Neural progenitor cell (in vitro differentiated cells): ENCODE measurements at regions not wholly inside any gene's neighbourhood (a gene's known extent, or its start where the extent isn't known, plus 50 kb on each side); places are given as distances from the start of the nearest gene placed in this dataset.
"Not testable (repeated sequence)": the region's sequence is repeated elsewhere in the genome, so short reads cannot be mapped to it uniquely, and the experiment has no call there.

Experiments used
- DNase-seq: peaks from one replicate; pipeline ENCODE4 v3.0.0-alpha.2; 2016; ENCODE audit warnings: low spot score
- H2AFZ ChIP-seq: fragments of 200-600 bp; sonication (generic); replicated peaks from 2 replicates; pipeline ENCODE4 v1.6.1; 2016; ENCODE audit warnings: antibody characterized with exemption
- H3F3A ChIP-seq: fragments of 200-600 bp; sonication (generic); 2 replicates; pipeline ENCODE4 v1.6.1; 2016; ENCODE audit warnings: antibody characterized with exemption, low read depth
- H3K27ac ChIP-seq: fragments of 200-600 bp; sonication (generic); 2 replicates; pipeline ENCODE4 v1.5.1; 2016; ENCODE audit warnings: mild to moderate bottlenecking
- H3K27me3 ChIP-seq: fragments of 200-600 bp; sonication (generic); 2 replicates; pipeline ENCODE4 v1.6.1; 2016; ENCODE audit warnings: mild to moderate bottlenecking, moderate library complexity
- H3K36me3 ChIP-seq: fragments of 200-600 bp; sonication (generic); 2 replicates; pipeline ENCODE4 v1.5.1; 2016
- H3K4me1 ChIP-seq: fragments of 200-600 bp; sonication (generic); 2 replicates; pipeline ENCODE4 v1.6.1; 2016; ENCODE audit warnings: mixed run types
- H3K4me2 ChIP-seq: fragments of 200-600 bp; sonication (generic); 2 replicates; pipeline ENCODE4 v1.6.1; 2016
- H3K4me3 ChIP-seq: fragments of 200-600 bp; sonication (generic); 2 replicates; pipeline ENCODE4 v1.5.1; 2016
- H3K79me2 ChIP-seq: fragments of 200-600 bp; sonication (generic); 2 replicates; pipeline ENCODE4 v1.6.1; 2016; ENCODE audit warnings: low read depth
- H3K9ac ChIP-seq: fragments of 200-600 bp; sonication (generic); 2 replicates; pipeline ENCODE4 v1.6.1; 2016
- H3K9me3 ChIP-seq: fragments of 200-600 bp; sonication (generic); 2 replicates; pipeline ENCODE4 v1.5.1; 2016; ENCODE audit warnings: low read depth
- H4K20me1 ChIP-seq: fragments of 200-600 bp; sonication (generic); 2 replicates; pipeline ENCODE4 v1.6.1; 2016; ENCODE audit warnings: low read depth
- H3K27ac Mint-ChIP-seq: 3 replicates; pipeline ENCODE4 v1.8.0; 2021; ENCODE audit warnings: mixed read lengths
- H3K27me3 Mint-ChIP-seq: 2 replicates; pipeline ENCODE4 v1.8.0; 2022; ENCODE audit warnings: low read depth, mild to moderate bottlenecking, inconsistent platforms, moderate library complexity, mixed read lengths; ENCODE audit not compliant: insufficient read depth
- H3K36me3 Mint-ChIP-seq: 3 replicates; pipeline ENCODE4 v1.8.0; 2021; ENCODE audit warnings: mixed read lengths
- H3K4me1 Mint-ChIP-seq: 3 replicates; pipeline ENCODE4 v1.8.0; 2021; ENCODE audit warnings: mixed read lengths
- H3K4me3 Mint-ChIP-seq: 3 replicates; pipeline ENCODE4 v1.8.0; 2021; ENCODE audit warnings: mild to moderate bottlenecking, moderate library complexity, mixed read lengths
- H3K9me3 Mint-ChIP-seq: 3 replicates; pipeline ENCODE4 v1.8.0; 2020; ENCODE audit warnings: mixed read lengths
- CTCF ChIP-seq: fragments of 200-600 bp; sonication (generic); IDR thresholded peaks from 2 replicates; pipeline ENCODE4 v1.5.1; 2017; ENCODE audit warnings: antibody characterized with exemption, mild to moderate bottlenecking
- EZH2 ChIP-seq: fragments of 200-600 bp; sonication (generic); IDR thresholded peaks from 2 replicates; pipeline ENCODE4 v1.6.1; 2017; ENCODE audit warnings: antibody characterized with exemption, mild to moderate bottlenecking, moderate library complexity
- EZH2phosphoT487 ChIP-seq: fragments of 200-600 bp; sonication (generic); IDR thresholded peaks from 2 replicates; pipeline ENCODE4 v1.6.1; 2017; ENCODE audit warnings: antibody characterized with exemption

GRCh38 chr2:59339837-59340207, 1098.7 kb upstream of the FANCL start:
- H3K4me3 ChIP-seq: no peak overlapping the region
- no peaks in the 10 kb centered on the region for H3K27me3 ChIP-seq
- H3K27ac ChIP-seq: no peak overlapping the region
- peaks cover 25% of the 10 kb centered on the region for H3K4me1 ChIP-seq
- H3K4me1 Mint-ChIP-seq: peaks cover 21% of the 10 kb centered on the region
- no peaks in the 10 kb centered on the region for H3K9me3 Mint-ChIP-seq
- no peak overlapping the region for H3K9ac ChIP-seq
- no peak overlapping the region for H2AFZ ChIP-seq
- peaks cover 8% of the 10 kb centered on the region for H3F3A ChIP-seq
- no peak for DNase-seq
- no peaks in the 10 kb centered on the region for H3K36me3 Mint-ChIP-seq
- peaks cover 3% of the 10 kb centered on the region for H3K27me3 Mint-ChIP-seq
- no peaks in the 10 kb centered on the region for H3K36me3 ChIP-seq
- H3K27ac Mint-ChIP-seq: no peak overlapping the region
- no peak overlapping the region for H3K4me2 ChIP-seq
- TF ChIP-seq EZH2phosphoT487 (no peak), EZH2 (no peak), CTCF (no peak)
- H4K20me1 ChIP-seq: no peaks in the 10 kb centered on the region
- H3K4me3 Mint-ChIP-seq: no peak overlapping the region
- no peaks in the 10 kb centered on the region for H3K9me3 ChIP-seq
- H3K79me2 ChIP-seq: no peaks in the 10 kb centered on the region

GRCh38 chr2:59339121-59339836, 1098.2 kb upstream of the FANCL start:
- Histone ChIP-seq H3K27me3 (no peaks in the 10 kb centered on the region), H3K27ac (no peak overlapping the region), H4K20me1 (no peaks in the 10 kb centered on the region), H3F3A (peaks cover 8% of the 10 kb centered on the region), H3K4me1 (peaks cover 25% of the 10 kb centered on the region), H2AFZ (peak overlapping the region; percentile 53), H3K9me3 (no peaks in the 10 kb centered on the region), H3K4me2 (no peak overlapping the region), H3K36me3 (no peaks in the 10 kb centered on the region), H3K79me2 (no peaks in the 10 kb centered on the region), H3K9ac (no peak overlapping the region), H3K4me3 (no peak overlapping the region)
- TF ChIP-seq CTCF (no peak), EZH2phosphoT487 (no peak), EZH2 (no peak)
- H3K27me3 Mint-ChIP-seq: peaks cover 3% of the 10 kb centered on the region
- H3K4me1 Mint-ChIP-seq: peaks cover 21% of the 10 kb centered on the region
- H3K4me3 Mint-ChIP-seq: no peak overlapping the region
- no peaks in the 10 kb centered on the region for H3K36me3 Mint-ChIP-seq
- H3K9me3 Mint-ChIP-seq: no peaks in the 10 kb centered on the region
- DNase-seq: no peak
- no peak overlapping the region for H3K27ac Mint-ChIP-seq

GRCh38 chr2:59333007-59333406, 1091.9 kb upstream of the FANCL start:
- no peak overlapping the region for H3K4me2 ChIP-seq
- no peak for DNase-seq
- H3K4me1 Mint-ChIP-seq: no peaks in the 10 kb centered on the region
- no peaks in the 10 kb centered on the region for H3F3A ChIP-seq
- no peaks in the 10 kb centered on the region for H3K9me3 Mint-ChIP-seq
- H3K27me3 Mint-ChIP-seq: peaks cover 3% of the 10 kb centered on the region
- no peaks in the 10 kb centered on the region for H3K27me3 ChIP-seq
- H3K4me3 Mint-ChIP-seq: no peak overlapping the region
- no peaks in the 10 kb centered on the region for H4K20me1 ChIP-seq
- no peak overlapping the region for H3K4me3 ChIP-seq
- H3K27ac Mint-ChIP-seq: no peak overlapping the region
- H3K4me1 ChIP-seq: no peaks in the 10 kb centered on the region
- H3K9me3 ChIP-seq: no peaks in the 10 kb centered on the region
- no peaks in the 10 kb centered on the region for H3K36me3 Mint-ChIP-seq
- H2AFZ ChIP-seq: no peak overlapping the region
- no peak overlapping the region for H3K9ac ChIP-seq
- TF ChIP-seq CTCF (no peak), EZH2 (no peak), EZH2phosphoT487 (no peak)
- H3K27ac ChIP-seq: no peak overlapping the region
- no peaks in the 10 kb centered on the region for H3K36me3 ChIP-seq
- no peaks in the 10 kb centered on the region for H3K79me2 ChIP-seq

GRCh38 chr2:59326581-59327365, 1085.6 kb upstream of the FANCL start:
- not testable (repeated sequence) for H3K9me3 Mint-ChIP-seq, DNase-seq, H3K36me3 ChIP-seq, H3K9me3 ChIP-seq, H3K27me3 Mint-ChIP-seq, H3K79me2 ChIP-seq, H3K27me3 ChIP-seq, H3K4me1 Mint-ChIP-seq, H3F3A ChIP-seq, H3K36me3 Mint-ChIP-seq, H4K20me1 ChIP-seq, H3K27ac Mint-ChIP-seq, H2AFZ ChIP-seq, H3K4me3 ChIP-seq, H3K4me1 ChIP-seq, H3K9ac ChIP-seq, H3K27ac ChIP-seq, H3K4me2 ChIP-seq, H3K4me3 Mint-ChIP-seq
